Stomach (tissue), 8 donors: ENCODE measurements at regions not wholly inside any gene's neighbourhood (a gene's known extent, or its start where the extent isn't known, plus 50 kb on each side); places are given as distances from the start of the nearest gene placed in this dataset.
A peak's percentile ranks its signal among the peaks of the same experiment; 100 is the strongest.

Experiments
- DNase-seq, 2 donors: peaks; one replicate each; pipeline versions ENCODE4 v3.0.0 to v3.0.0-alpha.2; 2013 to 2019
- H3K27ac ChIP-seq, 5 donors: fragments of 200-600 bp in 4 of 5; sonication (generic) in 4 of 5; one replicate each; pipeline ENCODE4 v1.5.1; 2013 to 2019; ENCODE audit warnings: mild to moderate bottlenecking in 1 of 5, moderate library complexity in 1 of 5
- H3K27me3 ChIP-seq, 3 donors: fragments of 200-600 bp; sonication (generic); one replicate each; pipeline ENCODE4 v1.5.1; 2017 to 2019; ENCODE audit warnings: mixed run types in 1 of 3
- H3K36me3 ChIP-seq, 4 donors: fragments of 200-600 bp; sonication (generic); 1 replicate in 3 of 4; 2 replicates in 1 of 4; pipeline ENCODE4 v1.5.1; 2016 to 2019
- H3K4me1 ChIP-seq, 4 donors: fragments of 200-600 bp; sonication (generic); one replicate each; pipeline ENCODE4 v1.5.1; 2016 to 2019
- H3K4me3 ChIP-seq, 4 donors: fragments of 200-600 bp; sonication (generic) in 3 of 4; one replicate each; pipeline ENCODE4 v1.5.1; 2016 to 2019; ENCODE audit warnings: mild to moderate bottlenecking in 1 of 4
- H3K9me3 ChIP-seq, 4 donors: fragments of 200-600 bp; sonication (generic); one replicate each; pipeline ENCODE4 v1.5.1; 2016 to 2019
- CTCF ChIP-seq, 7 experiments: fragments of 450-650 bp in 4 of 7; fragments of 200-600 bp in 3 of 7; sonication (generic) in 3 of 7; IDR thresholded peaks; one replicate each; pipeline ENCODE4 v1.5.1; 2016 to 2019; ENCODE audit warnings: antibody characterized with exemption in 7 of 7, control low read depth in 2 of 7, mild to moderate bottlenecking in 1 of 7
- EP300 ChIP-seq: sonication (generic); formaldehyde crosslinking; IDR thresholded peaks from one replicate; pipeline ENCODE4 v1.6.1; 2017; ENCODE audit warnings: antibody characterized with exemption
- POLR2A ChIP-seq, 4 donors: fragments of 450-650 bp; IDR thresholded peaks; one replicate each; pipeline ENCODE4 v1.6.1; 2016; ENCODE audit warnings: antibody characterized with exemption in 4 of 4, control low read depth in 2 of 4, mild to moderate bottlenecking in 1 of 4, moderate library complexity in 1 of 4
- POLR2AphosphoS5 ChIP-seq, 3 donors: sonication (generic); formaldehyde crosslinking; IDR thresholded peaks; one replicate each; pipeline ENCODE4 v1.6.1; 2016; ENCODE audit warnings: antibody characterized with exemption in 3 of 3
- WGBS, 5 donors: extraction: QIAGEN DNeasy Blood & Tissue Kit in 3 of 5; methylation state at CpG; one replicate each; pipeline versions ENCODE4 v1.1.5 to v1.1.7; 2013 to 2018; 5-methylcytosine and 5-hydroxymethylcytosine counted together
- intact Hi-C: fragments of 100-400 bp; cut with DNase I; formaldehyde crosslinking; loops from one replicate; pipeline ENCODE4 v1.15.1; 2023; ENCODE audit warnings: low total_unique reads
- donor health status: healthy with polysubstance abuse.
- donor health status: Bipolar disorder and iron deficiency.
- donor health status: healthy.

- 24 to 56% (median 48%) methylated on average over 2 of the region's 2 CpGs for WGBS, 5 donors
- TF ChIP-seq POLR2AphosphoS5 (IDR thresholded peaks at IDR 0.05) = no peak
- no peak for TF ChIP-seq EP300
- TF ChIP-seq CTCF (IDR thresholded peaks at IDR 0.05) = no peak
- no peak for TF ChIP-seq POLR2A (IDR thresholded peaks at IDR 0.05)
Observed at GRCh38 chr13:79745081-79745480, 264.1 kb downstream of the NDFIP2 start.

DNA sequence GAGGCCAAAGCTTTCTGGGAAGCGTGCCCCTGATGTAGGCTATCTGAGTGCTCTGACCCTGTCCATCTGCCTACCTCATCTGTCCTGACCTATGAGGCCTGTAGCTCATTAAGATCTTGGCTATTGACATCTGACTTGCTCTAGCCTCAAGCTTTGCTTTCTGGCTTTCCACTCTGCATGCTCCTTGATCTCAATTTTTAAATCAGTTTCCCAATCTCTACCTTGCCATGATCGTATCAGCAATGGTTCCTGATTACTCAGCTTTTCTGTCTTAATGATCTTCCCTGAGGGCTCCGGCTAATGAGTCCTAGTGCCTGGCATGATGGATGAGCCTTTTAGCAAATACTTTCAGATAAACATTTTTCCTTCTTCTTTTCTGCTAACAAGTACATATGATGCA lies 262.0 kb downstream of the NDFIP2 start:
- H3K36me3 ChIP-seq = no peaks in the 10 kb centered on the region
- H3K4me1 ChIP-seq = peaks cover 0 to 13% (median 5%) of the 10 kb centered on the region in 4 donors
- 79 to 96% (median 94%) methylated on average over 3 of the region's 3 CpGs for WGBS, 5 donors
- no peak overlapping the region for H3K4me3 ChIP-seq
- TF ChIP-seq POLR2AphosphoS5 (IDR thresholded peaks at IDR 0.05) (no peak), POLR2A (IDR thresholded peaks at IDR 0.05) (no peak), CTCF (IDR thresholded peaks at IDR 0.05) (no peak), EP300 (no peak)
- intact Hi-C loops = no loop called here
- no peaks in the 10 kb centered on the region for H3K9me3 ChIP-seq
- no peak for DNase-seq
- no peak overlapping the region for H3K27ac ChIP-seq
- H3K27me3 ChIP-seq = no peaks in the 10 kb centered on the region

More at GRCh38 chr13:79745081-79745480, 264.1 kb downstream of the NDFIP2 start:
- intact Hi-C loops = no loop called here
- peak in 1 of 2 donors; percentile 38 for DNase-seq
- Histone ChIP-seq H3K4me1 (peaks cover 0 to 18% (median 5%) of the 10 kb centered on the region in 4 donors), H3K27me3 (no peaks in the 10 kb centered on the region), H3K27ac (no peak overlapping the region), H3K9me3 (no peaks in the 10 kb centered on the region), H3K36me3 (no peaks in the 10 kb centered on the region), H3K4me3 (no peak overlapping the region)

GRCh38 chr13:79740991-79741390 lies 260.0 kb downstream of the NDFIP2 start:
- DNase-seq = peak in 1 of 2 donors; percentile 78
- 17 to 31% (median 21%) methylated on average over 6 of the region's 6 CpGs for WGBS, 5 donors
- TF ChIP-seq POLR2A (IDR thresholded peaks at IDR 0.05) (no peak), EP300 (no peak), CTCF (IDR thresholded peaks at IDR 0.05) (no peak), POLR2AphosphoS5 (IDR thresholded peaks at IDR 0.05) (no peak)
- Histone ChIP-seq H3K27ac (no peak overlapping the region), H3K27me3 (no peaks in the 10 kb centered on the region), H3K9me3 (no peaks in the 10 kb centered on the region), H3K36me3 (no peaks in the 10 kb centered on the region), H3K4me1 (peaks cover 0 to 13% (median 5%) of the 10 kb centered on the region in 4 donors), H3K4me3 (no peak overlapping the region)
- intact Hi-C loops = no loop called here

- H3K27ac ChIP-seq = no peak overlapping the region
- 82 to 100% (median 88%) methylated on average over 1 of the region's 1 CpG for WGBS, 5 donors
- intact Hi-C loops = no loop called here
Observed at GRCh38 chr13:79736356-79736755, 255.4 kb downstream of the NDFIP2 start.

More at GRCh38 chr13:79736356-79736755, 255.4 kb downstream of the NDFIP2 start:
- peaks cover 0 to 9% (median 5%) of the 10 kb centered on the region in 4 donors for H3K4me1 ChIP-seq
- no peak for DNase-seq
- no peaks in the 10 kb centered on the region for H3K9me3 ChIP-seq
- no peak overlapping the region for H3K4me3 ChIP-seq
- H3K36me3 ChIP-seq = no peaks in the 10 kb centered on the region
- no peaks in the 10 kb centered on the region for H3K27me3 ChIP-seq
- TF ChIP-seq POLR2A (IDR thresholded peaks at IDR 0.05) (no peak), CTCF (IDR thresholded peaks at IDR 0.05) (no peak), POLR2AphosphoS5 (IDR thresholded peaks at IDR 0.05) (no peak), EP300 (no peak)
